SK-N-DZ (cell line): ENCODE measurements at regions not wholly inside any gene's neighbourhood (a gene's known extent, or its start where the extent isn't known, plus 50 kb on each side); places are given as distances from the start of the nearest gene placed in this dataset.

Experiments
- DNase-seq: peaks from one replicate; pipeline ENCODE4 v3.0.0-alpha.2; 2015; ENCODE audit warnings: low spot score

DNA sequence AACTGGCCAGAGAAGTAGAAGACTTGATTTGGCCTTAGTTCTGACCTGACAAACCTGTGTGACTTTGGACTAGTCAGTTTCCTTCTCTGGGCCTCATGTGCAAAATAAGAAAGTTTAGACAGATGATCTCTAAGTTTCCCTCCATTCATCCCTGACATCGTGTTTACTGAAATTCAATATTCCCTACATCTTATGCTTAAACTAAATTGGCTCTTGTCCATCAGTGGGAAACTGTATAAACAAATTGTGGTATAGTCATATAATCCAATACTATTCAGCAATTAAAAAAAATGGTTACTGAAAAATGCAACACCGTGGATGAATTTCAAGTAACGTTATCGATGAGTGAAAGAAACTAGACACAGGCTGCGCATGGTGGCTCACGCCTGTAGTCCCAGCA is 64.4 kb upstream of the HRH1 start:
- no peak for DNase-seq

- no peak for DNase-seq
Measured at GRCh38 chr3:11090551-11090950, 63.7 kb upstream of the HRH1 start.

DNA sequence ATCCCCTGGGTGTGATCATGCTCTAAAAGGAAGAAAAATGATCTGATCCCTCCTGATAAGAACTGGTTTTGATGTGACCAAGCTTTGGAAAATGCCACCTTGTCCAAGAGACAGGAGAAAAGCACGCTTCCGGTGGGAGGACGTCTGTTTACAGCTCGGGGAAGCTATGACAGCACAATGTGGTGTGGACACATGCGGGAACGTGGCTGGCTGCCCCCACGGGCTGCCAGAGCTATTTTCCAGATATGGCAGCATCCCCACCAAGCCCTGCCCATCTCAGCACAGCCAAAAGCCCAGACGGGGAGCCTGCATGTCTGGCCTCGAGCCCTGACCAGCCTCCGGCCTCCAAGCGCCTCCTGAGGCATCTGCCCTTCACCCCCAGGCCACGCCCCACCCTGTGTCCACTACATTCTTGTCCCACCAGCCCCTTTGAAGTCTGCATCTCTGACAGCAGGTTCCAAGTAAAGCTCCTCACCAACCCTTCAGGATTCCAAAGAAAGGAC is 63.2 kb upstream of the HRH1 start:
- DNase-seq, result no peak

- no peak for DNase-seq
Measured at GRCh38 chr3:11091791-11092190, 62.5 kb upstream of the HRH1 start.

DNA sequence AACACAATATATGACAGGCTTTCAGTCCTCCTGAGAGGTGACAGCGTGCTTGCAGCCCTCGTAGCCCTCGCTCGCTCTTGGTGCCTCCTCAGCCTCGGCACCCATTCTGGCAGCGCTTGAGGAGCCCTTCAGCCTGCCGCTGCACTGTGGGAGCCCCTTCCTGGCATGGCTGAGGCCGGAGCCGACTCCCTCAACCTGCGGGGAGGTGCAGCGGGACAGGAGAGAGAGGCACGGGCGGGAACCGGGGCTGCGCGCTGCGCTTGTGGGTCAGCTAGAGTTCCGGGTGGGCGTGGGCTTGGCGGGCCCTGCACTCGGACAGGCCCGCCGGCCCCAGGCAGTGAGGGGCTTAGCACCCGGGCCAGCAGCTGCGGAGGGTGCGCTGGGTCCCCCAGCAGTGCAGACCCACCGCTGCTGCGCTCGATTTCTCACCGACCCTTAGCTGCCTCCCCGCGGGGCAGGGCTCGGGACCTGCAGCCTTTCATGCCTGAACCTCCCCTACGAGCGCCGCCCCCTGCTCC is 60.4 kb upstream of the HRH1 start:
- DNase-seq, result no peak

DNA sequence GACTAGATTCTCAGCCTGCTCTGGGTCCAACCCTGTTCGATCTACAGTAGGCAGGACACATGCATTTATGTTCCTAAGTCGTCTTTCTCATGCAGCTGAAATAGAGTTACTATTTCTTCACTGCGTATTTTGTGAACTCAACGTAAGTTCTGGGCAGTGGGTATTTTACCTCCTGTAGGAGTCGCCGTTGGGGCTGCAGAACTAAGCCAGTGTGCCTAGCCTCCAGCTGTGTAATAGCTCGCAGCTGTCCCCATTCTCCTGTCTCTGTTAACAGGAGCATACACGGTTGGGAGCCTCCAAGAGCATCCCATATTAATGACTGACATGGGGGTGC is 58.4 kb upstream of the HRH1 start:
- DNase-seq, result no peak

DNA sequence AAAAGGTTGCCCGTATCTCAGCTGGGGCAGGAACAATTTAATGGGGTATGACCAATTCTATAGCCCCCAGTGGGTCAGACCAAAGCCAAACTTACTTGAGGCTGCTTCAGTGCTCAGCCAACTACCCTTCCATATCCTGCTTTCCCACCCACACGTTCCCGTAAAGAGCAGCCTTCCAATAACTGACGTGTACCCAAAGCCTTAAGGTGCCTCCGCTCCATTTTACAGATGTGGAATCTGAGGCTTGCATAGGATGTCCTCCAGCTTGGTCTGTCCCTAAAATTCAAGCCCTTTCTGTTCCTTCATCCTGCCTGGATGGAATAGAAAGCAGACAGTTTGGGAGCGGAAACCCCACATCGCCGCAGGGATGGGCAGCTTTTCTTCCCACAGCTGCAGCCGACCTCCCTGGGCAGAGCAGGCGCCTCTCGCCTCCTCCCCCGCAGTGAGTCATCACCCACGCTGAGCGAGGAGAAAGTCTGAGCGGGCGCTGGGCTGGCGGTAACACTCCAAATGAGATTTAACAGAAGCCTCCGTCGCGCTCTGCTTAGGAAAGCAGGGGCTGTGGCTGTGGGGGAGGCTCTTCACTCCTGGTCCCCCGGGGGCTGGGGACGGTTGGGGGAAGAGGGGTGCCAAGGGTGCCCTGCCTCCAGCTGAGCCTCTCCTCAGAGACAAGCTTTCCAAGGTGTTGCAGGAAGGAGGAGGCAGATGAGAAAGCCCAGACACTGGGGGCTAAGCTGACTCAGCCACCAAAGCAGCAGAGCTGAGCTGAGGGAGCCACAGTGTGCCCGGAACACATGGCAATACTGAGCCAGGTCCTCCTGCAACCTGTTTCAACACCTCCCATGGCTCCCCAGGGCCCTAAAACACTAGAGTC is 57.8 kb upstream of the HRH1 start:
- peak; percentile 27 for DNase-seq

DNA sequence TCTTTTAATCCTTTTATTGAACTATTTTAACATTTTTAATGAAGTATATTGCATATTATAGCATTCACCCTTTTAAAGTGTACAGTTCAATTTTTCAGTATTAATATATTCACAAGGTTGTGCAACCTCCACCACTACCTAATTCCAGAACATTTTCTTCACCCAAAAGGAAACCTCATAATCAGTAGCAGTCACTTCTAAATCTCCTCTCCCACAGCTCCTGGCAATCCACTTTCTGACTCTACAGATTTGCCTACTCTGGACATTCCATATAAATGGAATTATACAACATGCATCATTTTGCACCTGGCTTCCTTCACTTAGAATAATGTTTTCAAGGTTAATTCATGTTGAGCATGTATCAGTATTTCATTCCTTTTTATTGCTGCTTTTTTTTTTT is 55.0 kb upstream of the HRH1 start:
- DNase-seq, result no peak
